Lung (tissue), 11 donors: ENCODE measurements at regions not wholly inside any gene's neighbourhood (a gene's known extent, or its start where the extent isn't known, plus 50 kb on each side); places are given as distances from the start of the nearest gene placed in this dataset.

Experiments
- ATAC-seq: fragments of 200-7000 bp; cut with Tn5 transposase; one replicate; pipeline ENCODE4 v1.9.1; 2020; ENCODE audit warnings: moderate number of reproducible peaks; ENCODE audit not compliant: insufficient read depth, low FRiP score
- DNase-seq, 3 donors: peaks; one replicate each; pipeline ENCODE4 v3.0.0-alpha.2; 2013 to 2017
- H3K27ac ChIP-seq, 2 donors: one replicate each; pipeline ENCODE4 v1.5.1; 2013; ENCODE audit warnings: mild to moderate bottlenecking in 2 of 2, moderate library complexity in 2 of 2, control low read depth in 1 of 2, inconsistent platforms in 1 of 2, low read depth in 1 of 2, low read length in 1 of 2
- H3K27me3 ChIP-seq, 3 donors: one replicate each; pipeline ENCODE4 v1.5.1; 2013; ENCODE audit warnings: low read length in 2 of 3; ENCODE audit not compliant: control insufficient read depth in 3 of 3, insufficient read depth in 3 of 3
- H3K36me3 ChIP-seq, 4 donors: one replicate each; pipeline ENCODE4 v1.5.1; 2013; ENCODE audit warnings: low read length in 4 of 4, mild to moderate bottlenecking in 1 of 4, moderate library complexity in 1 of 4; ENCODE audit not compliant: control insufficient read depth in 4 of 4, insufficient read depth in 4 of 4
- H3K4me1 ChIP-seq, 5 donors: one replicate each; pipeline ENCODE4 v1.5.1; 2013; ENCODE audit warnings: low read length in 5 of 5, mild to moderate bottlenecking in 2 of 5, moderate library complexity in 1 of 5; ENCODE audit not compliant: control insufficient read depth in 5 of 5, insufficient read depth in 5 of 5
- H3K4me3 ChIP-seq: one replicate; pipeline ENCODE4 v1.5.1; 2013; ENCODE audit warnings: mild to moderate bottlenecking, control low read depth, moderate library complexity
- H3K9ac ChIP-seq, 2 donors: one replicate each; pipeline ENCODE4 v1.5.1; 2013; ENCODE audit warnings: low read length in 2 of 2, control low read depth in 1 of 2; ENCODE audit not compliant: insufficient read depth in 1 of 2
- H3K9me3 ChIP-seq, 4 donors: one replicate each; pipeline ENCODE4 v1.5.1; 2013; ENCODE audit warnings: low read length in 3 of 4, mild to moderate bottlenecking in 1 of 4, moderate library complexity in 1 of 4; ENCODE audit not compliant: control insufficient read depth in 4 of 4, insufficient read depth in 3 of 4
- CTCF ChIP-seq: IDR thresholded peaks from 2 replicates; pipeline ENCODE4 v1.5.1; 2012; ENCODE audit warnings: mild to moderate bottlenecking; ENCODE audit errors: control extremely low read depth, extremely low read depth
- whole genome bisulfite sequencing, 2 donors: extraction: QIAGEN DNeasy Blood & Tissue Kit; methylation state at CpG; one replicate each; pipeline ENCODE4 v1.1.7; 2013; 5-methylcytosine and 5-hydroxymethylcytosine counted together
- donor health status: control.
- donor health status: control.
- donor health status: Bipolar disorder and iron deficiency.
- donor health status: healthy.
- donor health status: DM: yes; HTN: yes; CAD: no.

DNA sequence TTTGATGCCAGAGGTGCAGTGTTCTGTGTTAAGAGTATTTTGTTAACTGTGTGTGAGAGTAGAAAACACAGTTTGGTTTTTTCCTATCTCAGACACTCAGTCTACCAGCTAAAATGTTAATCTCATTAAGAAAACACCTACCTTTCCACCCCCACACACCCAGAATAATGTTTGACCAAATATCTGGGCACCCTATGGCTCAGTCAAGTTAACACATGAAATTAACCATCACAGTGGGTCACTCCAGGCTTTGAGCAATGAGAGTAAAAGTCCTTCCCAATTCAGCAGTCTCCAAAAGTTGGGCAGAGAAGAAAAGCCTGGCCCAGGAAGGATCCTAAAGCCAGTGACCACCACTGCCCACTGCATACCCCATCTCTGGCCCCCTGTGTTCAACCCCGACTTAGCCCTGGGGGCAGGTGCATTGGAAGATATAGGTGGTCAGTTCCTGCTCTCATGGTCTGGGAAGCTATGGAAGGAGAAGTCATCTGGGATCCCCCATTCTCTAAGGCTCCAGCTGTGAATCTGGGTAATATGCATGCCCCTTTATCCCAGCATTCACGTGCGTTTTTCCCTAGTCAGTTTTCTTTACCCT, 50.2 kb upstream of the CSF3R start:
- Histone ChIP-seq H3K9me3 (peaks cover 0 to 12% (median 2%) of the 10 kb centered on the region in 4 donors), H3K36me3 (no peaks in the 10 kb centered on the region), H3K9ac (no peak overlapping the region), H3K4me1 (no peaks in the 10 kb centered on the region), H3K27ac (no peak overlapping the region), H3K4me3 (no peak overlapping the region), H3K27me3 (peaks cover 0 to 8% (median 0%) of the 10 kb centered on the region in 3 donors)
- peak in 1 of 3 donors; percentile 6 for DNase-seq
- ATAC-seq, result no peak
- WGBS, 2 donors, result 83 to 88% methylated on average over 3 of the region's 3 CpGs
- no peak for TF ChIP-seq CTCF
